PFSK-1 (cell line): ENCODE measurements at regions not wholly inside any gene's neighbourhood (a gene's known extent, or its start where the extent isn't known, plus 50 kb on each side); places are given as distances from the start of the nearest gene placed in this dataset.

Source experiments
- POLR2AphosphoS5 ChIP-seq: IDR thresholded peaks from 2 replicates; pipeline ENCODE4 v1.6.1; 2012; ENCODE audit warnings: low read depth, mild to moderate bottlenecking, control low read depth, low read length, moderate library complexity
- SIN3A ChIP-seq: IDR thresholded peaks from 2 replicates; pipeline ENCODE4 v1.6.1; 2012; ENCODE audit warnings: mild to moderate bottlenecking, low read length, moderate library complexity, borderline replicate concordance; ENCODE audit not compliant: insufficient read depth
- TAF1 ChIP-seq: IDR thresholded peaks from 2 replicates; pipeline ENCODE4 v1.6.1; 2012; ENCODE audit warnings: low read length, control low read depth, borderline replicate concordance; ENCODE audit not compliant: insufficient read depth

DNA sequence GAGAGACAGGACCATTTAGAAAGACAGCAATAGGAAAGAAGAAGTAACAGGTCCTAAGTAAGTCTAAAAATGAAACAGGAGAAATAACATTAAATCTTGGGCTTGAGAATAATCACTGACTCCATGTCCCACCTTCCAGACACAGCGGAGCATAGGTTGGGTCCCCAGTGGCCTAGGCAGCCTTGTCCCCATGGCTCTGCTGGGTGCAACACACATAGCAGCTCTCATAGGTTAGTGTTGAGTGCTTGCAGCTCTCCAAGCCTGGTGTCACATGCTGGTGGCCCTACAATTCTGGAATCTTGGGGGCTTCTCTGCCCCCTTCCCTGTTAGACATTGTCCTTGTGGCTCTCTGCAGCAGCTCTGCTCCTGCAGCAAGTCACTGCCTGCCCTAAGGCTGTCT, 952.8 kb upstream of the ADGRL2 start:
- no peak for TF ChIP-seq POLR2AphosphoS5
- TF ChIP-seq TAF1, result no peak
- no peak for TF ChIP-seq SIN3A
